Fibroblast of skin of left quadriceps (primary cell): ENCODE measurements at regions not wholly inside any gene's neighbourhood (a gene's known extent, or its start where the extent isn't known, plus 50 kb on each side); places are given as distances from the start of the nearest gene placed in this dataset.

Experiments
- DNase-seq, 2 experiments: peaks; one replicate each; pipeline ENCODE4 v3.0.0-alpha.2; 2013; ENCODE audit warnings: low read depth in 2 of 2

DNA sequence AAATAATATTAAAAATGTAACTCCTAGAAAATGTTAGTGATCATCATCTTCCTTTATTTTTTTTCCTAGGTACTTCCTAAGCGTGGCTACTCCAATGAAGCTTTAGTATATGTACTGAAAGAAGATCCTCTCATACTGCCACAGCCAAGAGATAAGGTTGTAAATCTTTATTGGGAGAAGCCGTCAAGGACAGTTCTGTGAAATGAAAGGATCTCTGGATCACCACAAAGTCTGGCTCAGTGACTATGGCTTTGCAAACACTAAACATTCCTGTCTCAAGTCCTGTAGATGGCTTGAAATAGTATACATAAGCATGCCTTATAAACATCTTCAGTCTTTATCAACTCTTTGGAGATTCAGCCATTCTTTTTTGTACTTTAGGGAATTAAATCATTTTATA, 61.2 kb upstream of the DPH5 start:
- DNase-seq = no peak

DNA sequence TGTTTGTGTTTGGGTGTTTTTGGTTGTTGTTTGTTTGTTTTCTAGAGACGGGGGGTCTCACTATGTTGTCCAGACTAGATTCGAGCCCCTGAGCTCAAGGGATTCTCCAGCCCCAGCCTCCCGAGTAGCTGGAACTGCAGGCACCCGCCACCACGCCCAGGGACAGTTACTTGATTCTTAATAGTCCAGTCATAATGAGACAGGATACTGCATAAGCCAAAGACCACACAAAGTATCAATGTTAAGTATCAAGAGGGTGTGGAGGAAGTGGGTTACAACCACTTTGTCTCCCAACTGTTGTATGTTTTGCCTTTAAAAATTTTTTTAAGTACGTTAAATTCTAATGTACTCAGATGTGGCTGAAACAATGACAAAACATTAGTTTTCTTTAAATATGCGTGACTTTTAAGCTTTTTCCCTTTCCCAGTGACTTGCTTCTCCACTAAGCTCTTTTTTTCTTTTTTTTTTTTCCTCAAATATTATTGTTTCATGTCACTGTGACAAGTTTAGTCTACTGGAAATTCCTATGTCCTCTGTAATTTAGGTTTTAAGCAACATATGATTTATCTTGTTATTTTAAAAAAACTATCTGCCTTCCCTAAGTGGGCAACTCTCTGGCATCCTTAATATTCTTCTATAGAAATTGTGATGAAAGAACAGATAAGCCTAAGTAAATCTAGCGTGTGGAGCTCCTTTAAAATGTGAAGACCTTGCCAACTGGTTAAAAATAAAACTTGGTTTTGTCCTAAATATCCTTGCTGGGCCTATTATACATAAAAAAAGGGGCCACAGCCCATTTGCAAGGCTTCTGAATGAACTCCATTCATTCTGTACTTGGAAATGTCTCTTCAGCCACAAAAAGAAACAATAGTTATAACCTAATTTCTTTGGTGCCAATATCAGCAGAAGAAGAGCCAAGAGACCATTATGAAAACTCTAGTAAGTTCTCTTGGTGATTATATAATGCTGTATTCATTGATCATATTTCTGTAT, 56.2 kb upstream of the DPH5 start:
- no peak for DNase-seq

GRCh38 chr1:101080859-101081258, 55.3 kb upstream of the DPH5 start:
- DNase-seq = no peak

- no peak for DNase-seq
These were observed 53.8 kb upstream of the DPH5 start for GRCh38 chr1:101079341-101079740.

DNA sequence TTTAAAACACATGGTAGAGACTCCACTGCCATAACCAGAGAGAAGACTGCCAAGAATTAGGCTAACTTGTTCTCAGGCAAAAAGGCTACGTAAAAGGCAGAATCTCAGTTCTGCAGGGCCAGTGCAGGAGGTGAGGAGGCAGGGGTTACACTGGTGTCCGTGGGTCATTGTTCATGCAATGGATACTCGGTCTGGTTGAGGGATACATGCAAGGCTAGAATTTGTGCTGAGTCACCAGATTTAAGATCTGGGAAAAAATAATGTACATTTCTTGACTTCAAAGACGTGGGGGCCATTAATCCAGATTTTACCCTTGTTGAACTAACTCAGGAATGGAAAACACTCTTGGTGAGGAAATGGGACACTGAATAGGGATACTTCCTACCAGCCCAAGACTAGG, 52.3 kb upstream of the DPH5 start:
- no peak for DNase-seq

DNA sequence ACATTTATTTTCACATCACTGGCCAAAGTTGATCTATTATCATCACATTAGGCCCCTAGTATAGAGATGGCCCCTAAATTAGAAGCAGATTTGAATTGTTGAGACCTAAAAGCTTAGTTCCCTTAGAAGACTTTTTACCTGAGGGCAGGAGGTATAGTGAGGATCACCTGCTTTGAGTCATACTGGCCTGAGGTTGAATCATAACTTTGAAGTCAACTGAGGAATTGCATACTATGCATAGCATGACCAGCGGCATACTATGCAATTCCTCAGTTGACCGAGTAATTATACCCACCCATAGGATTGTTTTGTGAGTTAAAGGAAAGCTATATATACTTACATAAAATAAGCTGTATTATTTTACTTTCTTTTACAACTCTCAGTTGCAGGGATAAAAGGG, 50.3 kb upstream of the DPH5 start:
- no peak for DNase-seq
